ENCODE measurements at regions not wholly inside any gene's neighbourhood (a gene's known extent, or its start where the extent isn't known, plus 50 kb on each side); places are given as distances from the start of the nearest gene placed in this dataset.

GRCh38 chr16:86224126-86224525 is 286.2 kb upstream of the FOXF1 start:
- TF ChIP-seq, protein P1, sequence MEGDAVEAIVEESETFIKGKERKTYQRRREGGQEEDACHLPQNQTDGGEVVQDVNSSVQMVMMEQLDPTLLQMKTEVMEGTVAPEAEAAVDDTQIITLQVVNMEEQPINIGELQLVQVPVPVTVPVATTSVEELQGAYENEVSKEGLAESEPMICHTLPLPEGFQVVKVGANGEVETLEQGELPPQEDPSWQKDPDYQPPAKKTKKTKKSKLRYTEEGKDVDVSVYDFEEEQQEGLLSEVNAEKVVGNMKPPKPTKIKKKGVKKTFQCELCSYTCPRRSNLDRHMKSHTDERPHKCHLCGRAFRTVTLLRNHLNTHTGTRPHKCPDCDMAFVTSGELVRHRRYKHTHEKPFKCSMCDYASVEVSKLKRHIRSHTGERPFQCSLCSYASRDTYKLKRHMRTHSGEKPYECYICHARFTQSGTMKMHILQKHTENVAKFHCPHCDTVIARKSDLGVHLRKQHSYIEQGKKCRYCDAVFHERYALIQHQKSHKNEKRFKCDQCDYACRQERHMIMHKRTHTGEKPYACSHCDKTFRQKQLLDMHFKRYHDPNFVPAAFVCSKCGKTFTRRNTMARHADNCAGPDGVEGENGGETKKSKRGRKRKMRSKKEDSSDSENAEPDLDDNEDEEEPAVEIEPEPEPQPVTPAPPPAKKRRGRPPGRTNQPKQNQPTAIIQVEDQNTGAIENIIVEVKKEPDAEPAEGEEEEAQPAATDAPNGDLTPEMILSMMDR (IDR thresholded peaks at IDR 0.05; ENCODE audit: insufficient read depth, low read length, poor library complexity, severe bottlenecking): no peak
- no peak overlapping the region for H3K4me3 ChIP-seq (replicated peaks; ENCODE audit: low read depth, low read length)
- DNase-seq (ENCODE audit: extremely low read depth, insufficient read length): no peak
- peaks cover 3% of the 10 kb centered on the region for H3K27me3 ChIP-seq (replicated peaks; ENCODE audit: control insufficient read depth, insufficient read depth, low read length)
- H3K36me3 ChIP-seq (ENCODE audit: control insufficient read depth, insufficient read depth, low read length): no peaks in the 10 kb centered on the region

GRCh38 chr16:86224629-86225028 is 285.7 kb upstream of the FOXF1 start:
- Histone ChIP-seq H3K4me3 (replicated peaks; ENCODE audit: low read depth, low read length) (no peak overlapping the region), H3K27me3 (replicated peaks; ENCODE audit: control insufficient read depth, insufficient read depth, low read length) (peaks cover 3% of the 10 kb centered on the region), H3K36me3 (ENCODE audit: control insufficient read depth, insufficient read depth, low read length) (no peaks in the 10 kb centered on the region)
- DNase-seq (ENCODE audit: extremely low read depth, insufficient read length): no peak
- TF ChIP-seq, protein P1 (IDR thresholded peaks at IDR 0.05; ENCODE audit: insufficient read depth, low read length, poor library complexity, severe bottlenecking): no peak

DNA sequence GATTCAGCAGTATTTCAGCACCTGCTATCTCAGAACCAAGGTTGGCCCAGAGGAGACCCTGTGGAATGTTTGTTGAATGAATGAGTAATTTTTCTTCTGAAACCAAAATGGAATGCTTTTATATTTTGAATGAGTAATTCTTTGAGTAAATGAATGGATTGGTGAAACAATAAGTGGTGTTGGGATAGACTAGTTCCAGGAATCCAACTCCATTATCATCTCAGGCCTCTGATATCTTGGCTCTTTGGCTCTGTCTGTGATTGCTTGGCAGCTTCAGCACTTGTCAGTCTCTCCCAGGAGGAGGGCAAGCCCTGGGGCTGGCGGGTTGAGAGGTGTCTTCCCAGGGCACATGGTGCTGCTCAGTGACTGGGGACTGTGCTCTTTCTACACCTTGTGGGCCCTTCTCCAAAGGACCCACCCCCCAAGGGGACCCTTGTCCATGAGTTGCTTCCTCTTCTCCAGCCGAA is 284.4 kb upstream of the FOXF1 start:
- TF ChIP-seq, protein P1 (IDR thresholded peaks at IDR 0.05; ENCODE audit: insufficient read depth, low read length, poor library complexity, severe bottlenecking): no peak
- Histone ChIP-seq H3K4me3 (replicated peaks; ENCODE audit: low read depth, low read length) (no peak overlapping the region), H3K36me3 (ENCODE audit: control insufficient read depth, insufficient read depth, low read length) (no peaks in the 10 kb centered on the region), H3K27me3 (replicated peaks; ENCODE audit: control insufficient read depth, insufficient read depth, low read length) (peaks cover 3% of the 10 kb centered on the region)
- DNase-seq (ENCODE audit: extremely low read depth, insufficient read length): no peak

- H3K4me3 ChIP-seq (replicated peaks; ENCODE audit: low read depth, low read length): no peak overlapping the region
- no peak for DNase-seq (ENCODE audit: extremely low read depth, insufficient read length)
- TF ChIP-seq, protein P1 (IDR thresholded peaks at IDR 0.05; ENCODE audit: insufficient read depth, low read length, poor library complexity, severe bottlenecking): no peak
- H3K27me3 ChIP-seq (replicated peaks; ENCODE audit: control insufficient read depth, insufficient read depth, low read length): peaks cover 3% of the 10 kb centered on the region; the same call in 1 of the 2 replicates
- H3K36me3 ChIP-seq (ENCODE audit: control insufficient read depth, insufficient read depth, low read length): no peaks in the 10 kb centered on the region
Measured at GRCh38 chr16:86227041-86227440, 283.3 kb upstream of the FOXF1 start.

DNA sequence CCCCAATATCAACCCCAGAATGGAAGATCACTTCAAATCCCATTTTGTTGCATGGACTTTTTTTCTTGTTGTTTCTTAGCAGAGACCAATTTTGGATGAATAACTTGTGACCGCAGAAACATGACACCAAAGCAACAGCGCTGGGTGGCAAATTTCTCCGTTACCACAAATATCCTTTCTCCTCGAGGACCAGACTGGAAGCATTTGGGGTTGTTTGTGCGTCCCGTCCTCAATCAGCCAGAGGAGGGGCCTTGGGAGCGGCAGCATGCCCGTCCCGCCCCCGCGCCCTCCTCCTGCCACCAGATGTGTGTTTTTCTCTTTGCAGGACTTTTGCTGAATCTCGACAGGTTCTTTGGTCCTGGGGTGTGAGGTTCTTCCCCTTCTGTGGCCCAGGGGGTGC is 282.5 kb upstream of the FOXF1 start:
- DNase-seq (ENCODE audit: extremely low read depth, insufficient read length): no peak
- Histone ChIP-seq H3K36me3 (ENCODE audit: control insufficient read depth, insufficient read depth, low read length) (no peaks in the 10 kb centered on the region), H3K4me3 (replicated peaks; ENCODE audit: low read depth, low read length) (no peak overlapping the region), H3K27me3 (replicated peaks; ENCODE audit: control insufficient read depth, insufficient read depth, low read length) (peaks cover 3% of the 10 kb centered on the region; the same call in 1 of the 2 replicates)
- TF ChIP-seq, protein P1 (IDR thresholded peaks at IDR 0.05; ENCODE audit: insufficient read depth, low read length, poor library complexity, severe bottlenecking): no peak

DNA sequence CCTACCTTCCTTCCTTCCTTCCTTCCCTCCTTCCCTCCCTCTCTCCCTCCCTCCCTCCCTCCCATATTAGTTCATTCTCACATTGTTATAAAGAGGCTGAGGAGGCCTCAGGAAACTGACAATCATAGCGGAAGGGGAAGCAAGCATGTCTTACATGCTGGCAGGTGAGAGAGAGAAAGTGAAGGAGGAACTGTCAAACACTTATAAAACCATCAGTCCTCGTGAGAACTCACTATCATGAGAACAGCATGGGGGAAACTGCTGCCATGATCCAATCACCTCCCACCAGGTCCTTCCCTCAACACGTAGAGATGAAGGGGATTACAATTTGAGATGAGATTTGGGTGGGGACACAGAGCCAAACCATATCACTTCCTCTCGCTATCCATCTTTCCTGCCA is 281.6 kb upstream of the FOXF1 start:
- H3K27me3 ChIP-seq (replicated peaks; ENCODE audit: control insufficient read depth, insufficient read depth, low read length): peaks cover 3% of the 10 kb centered on the region; the same call in 1 of the 2 replicates
- TF ChIP-seq, protein P1 (IDR thresholded peaks at IDR 0.05; ENCODE audit: insufficient read depth, low read length, poor library complexity, severe bottlenecking): no peak

More for the DNA sequence above, 281.6 kb upstream of the FOXF1 start:
- no peak for DNase-seq (ENCODE audit: extremely low read depth, insufficient read length)
- no peak overlapping the region for H3K4me3 ChIP-seq (replicated peaks; ENCODE audit: low read depth, low read length)
- no peaks in the 10 kb centered on the region for H3K36me3 ChIP-seq (ENCODE audit: control insufficient read depth, insufficient read depth, low read length)

All from GM06990 (cell line).